GM12878 (cell line): ENCODE measurements at regions not wholly inside any gene's neighbourhood (a gene's known extent, or its start where the extent isn't known, plus 50 kb on each side); places are given as distances from the start of the nearest gene placed in this dataset.

Experiments used
- ATAC-seq: fragments of 200-7000 bp; cut with Tn5 transposase; 3 replicates; pipeline ENCODE4 v1.9.1; 2020; ENCODE audit warnings: mild to moderate bottlenecking, moderate library complexity
- BruUV-seq: library from RNA; stranded (reverse); fragments of 400-500 nt; replicated peaks from 2 replicates; lab custom pipeline; 2021; lab: Mats Ljungman, UMichigan
- CTCF ChIA-PET: fragments of 300-600 bp; sonication (Branson Sonifier 250); formaldehyde crosslinking; extraction: SDS; loops from one replicate; lab custom pipeline; 2021; ENCODE audit warnings: inconsistent platforms; lab: Yijun Ruan, JAX
- POLR2A ChIA-PET: fragments of 350-600 bp; formaldehyde crosslinking; extraction: SDS; loops from one replicate; lab custom pipeline; 2021; ENCODE audit warnings: inconsistent platforms; lab: Charles Lee
- RAD21 ChIA-PET: fragments of 300-600 bp; sonication (Branson Sonifier 250); formaldehyde crosslinking; loops from one replicate; lab custom pipeline; 2023; ENCODE audit warnings: antibody characterized with exemption; ENCODE audit not compliant: unreplicated experiment; lab: Charles Lee
- SMC1A ChIA-PET: fragments of 300-600 bp; sonication (Branson Sonifier 250); formaldehyde crosslinking; loops from one replicate; lab custom pipeline; 2023; ENCODE audit not compliant: unreplicated experiment, uncharacterized antibody; lab: Charles Lee
- DNase-seq: peaks from one replicate; pipeline ENCODE4 v3.0.0-alpha.2; 2011; ENCODE audit warnings: low read depth, low spot score
- FAIRE-seq: peaks from 3 replicates; lab custom pipeline; 2011; peaks lifted over from hg19 to GRCh38; lab: Jason Lieb, UNC
- H2AFZ ChIP-seq: 2 replicates; pipeline ENCODE4 v1.6.0; 2011; ENCODE audit warnings: low read depth, low read length, control low read depth; ENCODE audit not compliant: control insufficient read depth
- H3K27ac ChIP-seq: 2 replicates; pipeline ENCODE4 v1.5.1; 2011; ENCODE audit warnings: control low read depth; ENCODE audit not compliant: control insufficient read depth, insufficient read depth
- H3K27me3 ChIP-seq, 2 experiments: replicated peaks in 1 of 2; 2 replicates each; pipeline versions ENCODE4 v1.6.0 to v1.6.1; 2011; ENCODE audit warnings: low read length in 1 of 2; ENCODE audit not compliant: control insufficient read depth in 2 of 2, insufficient read depth in 2 of 2
- H3K36me3 ChIP-seq, 2 experiments: 2 replicates each; pipeline ENCODE4 v1.5.1; 2011; ENCODE audit warnings: low read length in 1 of 2; ENCODE audit not compliant: control insufficient read depth in 2 of 2, insufficient read depth in 2 of 2
- H3K4me1 ChIP-seq: 2 replicates; pipeline ENCODE4 v1.6.1; 2011; ENCODE audit warnings: mild to moderate bottlenecking, low read length, moderate library complexity, mixed read lengths; ENCODE audit not compliant: control insufficient read depth, insufficient read depth
- H3K4me2 ChIP-seq: 2 replicates; pipeline ENCODE4 v1.6.0; 2011; ENCODE audit warnings: control low read depth; ENCODE audit not compliant: control insufficient read depth, insufficient read depth
- H3K4me3 ChIP-seq: fragments of 200-600 bp; sonication (generic); 2 replicates; pipeline ENCODE4 v1.5.1; 2016
- H3K79me2 ChIP-seq: 2 replicates; pipeline ENCODE4 v1.6.0; 2011; ENCODE audit warnings: low read length; ENCODE audit not compliant: control insufficient read depth, insufficient read depth
- H3K9ac ChIP-seq: 2 replicates; pipeline ENCODE4 v1.8.0; 2011; ENCODE audit warnings: low read length, control low read depth, mixed read lengths; ENCODE audit not compliant: control insufficient read depth, insufficient read depth
- H3K9me3 ChIP-seq: replicated peaks from 3 replicates; pipeline ENCODE4 v1.5.1; 2011; ENCODE audit warnings: mild to moderate bottlenecking, low read length; ENCODE audit not compliant: control insufficient read depth, insufficient read depth
- H4K20me1 ChIP-seq: 2 replicates; pipeline ENCODE4 v1.6.0; 2011; ENCODE audit not compliant: control insufficient read depth, insufficient read depth
- BMI1 ChIP-seq: fragments of 450-650 bp; IDR thresholded peaks from 2 replicates; pipeline ENCODE4 v1.6.1; 2016; ENCODE audit warnings: mild to moderate bottlenecking, moderate library complexity, borderline replicate concordance
- FOXK2 ChIP-seq: fragments of 450-650 bp; IDR thresholded peaks from 2 replicates; pipeline ENCODE4 v1.6.1; 2017; ENCODE audit warnings: mild to moderate bottlenecking, moderate library complexity
- FOXM1 ChIP-seq: IDR thresholded peaks from 2 replicates; pipeline ENCODE4 v1.6.1; 2012; ENCODE audit warnings: low read depth, mild to moderate bottlenecking, inconsistent platforms, low read length, moderate library complexity
- KLF5 ChIP-seq: fragments of 450-650 bp; IDR thresholded peaks from 2 replicates; pipeline ENCODE4 v1.6.1; 2014; ENCODE audit warnings: mild to moderate bottlenecking; ENCODE audit not compliant: partially characterized antibody
- MYC ChIP-seq: IDR thresholded peaks from 2 replicates; pipeline ENCODE4 v1.6.1; 2011; ENCODE audit warnings: mild to moderate bottlenecking, low read length, moderate library complexity, inconsistent platforms; ENCODE audit not compliant: insufficient read depth, insufficient replicate concordance, insufficient read length, severe bottlenecking
- NFIC ChIP-seq: IDR thresholded peaks from 2 replicates; pipeline ENCODE4 v1.6.1; 2012; ENCODE audit warnings: low read depth, mild to moderate bottlenecking, inconsistent platforms, low read length, moderate library complexity
- PAX8 ChIP-seq: fragments of 450-650 bp; IDR thresholded peaks from 2 replicates; pipeline ENCODE4 v1.6.1; 2017; ENCODE audit warnings: mild to moderate bottlenecking, moderate library complexity
- PML ChIP-seq: IDR thresholded peaks from 2 replicates; pipeline ENCODE4 v1.6.1; 2012; ENCODE audit warnings: low read length, inconsistent platforms
- POLR2AphosphoS2 ChIP-seq: IDR thresholded peaks from 2 replicates; pipeline ENCODE4 v1.6.1; 2011; ENCODE audit warnings: low read depth, mild to moderate bottlenecking, low read length, improper control_type of control experiment, moderate library complexity
- RELA ChIP-seq: fragments of 450-650 bp; IDR thresholded peaks from 2 replicates; pipeline ENCODE4 v1.8.0; 2014; ENCODE audit warnings: borderline replicate concordance; ENCODE audit not compliant: partially characterized antibody
- SMC3 ChIP-seq: IDR thresholded peaks from 2 replicates; pipeline ENCODE4 v1.6.1; 2011; ENCODE audit warnings: low read length, improper control_type of control experiment, borderline replicate concordance
- ZNF384 ChIP-seq: IDR thresholded peaks from 2 replicates; pipeline ENCODE4 v1.6.1; 2012; ENCODE audit warnings: low read depth, mild to moderate bottlenecking, low read length, improper control_type of control experiment, borderline replicate concordance
- ZNF622 ChIP-seq: fragments of 450-650 bp; IDR thresholded peaks from 2 replicates; pipeline ENCODE4 v1.6.1; 2017; ENCODE audit warnings: mild to moderate bottlenecking, inconsistent platforms
- WGBS: methylation state at CpG from one replicate; pipeline ENCODE4 v1.1.6; 2016; ENCODE audit warnings: low lambda C conversion rate; ENCODE audit not compliant: insufficient replicate concordance, insufficient coverage; ENCODE audit errors: missing lambda C conversion rate; 5-methylcytosine and 5-hydroxymethylcytosine counted together
- in situ Hi-C: fragments of 300-500 bp; cut with MboI; formaldehyde crosslinking; loops from 9 replicates; pipeline ENCODE4 v1.14.3; 2018; ENCODE audit warnings: mixed read lengths
- intact Hi-C: fragments of 100-400 bp; cut with micrococcal nuclease; formaldehyde crosslinking; loops from one replicate; pipeline ENCODE4 v1.14.2; 2022; ENCODE audit not compliant: unreplicated experiment
- TF ChIP-seq, protein P1 (sequence below): IDR thresholded peaks from 2 replicates; pipeline ENCODE4 v1.6.1; 2012; ENCODE audit warnings: low read depth, low read length, improper control_type of control experiment
- TF ChIP-seq, protein P2 (sequence below): IDR thresholded peaks from 2 replicates; pipeline ENCODE4 v1.6.1; 2011; ENCODE audit warnings: borderline replicate concordance, low read depth, mild to moderate bottlenecking, moderate library complexity, mixed read lengths, low read length; ENCODE audit not compliant: insufficient read depth; ENCODE audit errors: extremely low read length
- TF ChIP-seq, protein P3 (sequence below): fragments of 450-650 bp; IDR thresholded peaks from 2 replicates; pipeline ENCODE4 v1.6.1; 2014; ENCODE audit warnings: mild to moderate bottlenecking

DNA sequence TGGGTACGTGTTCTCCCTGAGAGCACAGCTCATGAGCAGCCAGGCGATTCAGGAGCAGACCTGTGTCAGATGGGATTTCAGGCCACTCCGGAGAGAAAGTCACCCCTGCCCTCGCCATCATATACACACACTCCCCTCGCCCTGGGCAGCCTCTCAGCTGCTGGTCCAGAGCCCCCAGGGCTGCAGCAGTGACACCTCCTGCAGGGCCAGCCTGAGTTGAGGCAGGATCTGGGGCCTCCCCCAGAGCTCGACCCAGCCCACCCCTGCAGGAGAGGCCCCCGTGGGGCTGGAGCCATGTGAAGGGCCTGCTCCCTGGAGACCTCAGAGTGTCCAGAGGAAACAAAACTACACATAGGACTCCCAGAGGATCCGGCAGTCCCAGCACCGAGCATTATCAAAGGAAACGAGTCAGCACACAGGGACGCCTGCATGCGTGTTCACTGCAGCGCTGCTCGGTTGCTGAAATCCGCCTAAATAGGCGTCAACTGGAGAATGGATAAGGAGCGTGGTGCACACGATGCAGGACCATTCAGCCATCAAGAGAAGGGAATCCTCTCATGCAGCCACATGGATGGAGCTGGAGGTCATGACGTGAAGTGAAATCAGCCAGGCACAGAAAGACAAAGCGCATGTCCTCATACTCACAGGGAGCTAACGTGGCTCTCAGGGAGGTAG is 104.0 kb downstream of the TNFAIP2 start:
- DNase-seq = no peak
- Histone ChIP-seq H3K4me1 (no peaks in the 10 kb centered on the region), H3K4me3 (no peak overlapping the region), H3K27me3 (no peaks in the 10 kb centered on the region; a peak in 1 of 4 replicates), H3K4me2 (no peak overlapping the region), H3K9me3 (no peaks in the 10 kb centered on the region), H4K20me1 (no peaks in the 10 kb centered on the region), H3K79me2 (no peaks in the 10 kb centered on the region), H2AFZ (no peak overlapping the region), H3K9ac (no peak overlapping the region), H3K36me3 (no peaks in the 10 kb centered on the region), H3K27ac (no peak overlapping the region)
- TF ChIP-seq NFIC (no peak), BMI1 (no peak), KLF5 (no peak), ZNF384 (no peak), PML (no peak), FOXK2 (no peak), MYC (no peak), POLR2AphosphoS2 (no peak), SMC3 (no peak), ZNF622 (no peak), RELA (no peak), PAX8 (no peak), FOXM1 (no peak)
- TF ChIP-seq, protein P1, sequence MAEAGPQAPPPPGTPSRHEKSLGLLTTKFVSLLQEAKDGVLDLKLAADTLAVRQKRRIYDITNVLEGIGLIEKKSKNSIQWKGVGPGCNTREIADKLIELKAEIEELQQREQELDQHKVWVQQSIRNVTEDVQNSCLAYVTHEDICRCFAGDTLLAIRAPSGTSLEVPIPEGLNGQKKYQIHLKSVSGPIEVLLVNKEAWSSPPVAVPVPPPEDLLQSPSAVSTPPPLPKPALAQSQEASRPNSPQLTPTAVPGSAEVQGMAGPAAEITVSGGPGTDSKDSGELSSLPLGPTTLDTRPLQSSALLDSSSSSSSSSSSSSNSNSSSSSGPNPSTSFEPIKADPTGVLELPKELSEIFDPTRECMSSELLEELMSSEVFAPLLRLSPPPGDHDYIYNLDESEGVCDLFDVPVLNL = no peak
- TF ChIP-seq, protein P2, sequence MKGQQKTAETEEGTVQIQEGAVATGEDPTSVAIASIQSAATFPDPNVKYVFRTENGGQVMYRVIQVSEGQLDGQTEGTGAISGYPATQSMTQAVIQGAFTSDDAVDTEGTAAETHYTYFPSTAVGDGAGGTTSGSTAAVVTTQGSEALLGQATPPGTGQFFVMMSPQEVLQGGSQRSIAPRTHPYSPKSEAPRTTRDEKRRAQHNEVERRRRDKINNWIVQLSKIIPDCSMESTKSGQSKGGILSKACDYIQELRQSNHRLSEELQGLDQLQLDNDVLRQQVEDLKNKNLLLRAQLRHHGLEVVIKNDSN = no peak
- TF ChIP-seq, protein P3, sequence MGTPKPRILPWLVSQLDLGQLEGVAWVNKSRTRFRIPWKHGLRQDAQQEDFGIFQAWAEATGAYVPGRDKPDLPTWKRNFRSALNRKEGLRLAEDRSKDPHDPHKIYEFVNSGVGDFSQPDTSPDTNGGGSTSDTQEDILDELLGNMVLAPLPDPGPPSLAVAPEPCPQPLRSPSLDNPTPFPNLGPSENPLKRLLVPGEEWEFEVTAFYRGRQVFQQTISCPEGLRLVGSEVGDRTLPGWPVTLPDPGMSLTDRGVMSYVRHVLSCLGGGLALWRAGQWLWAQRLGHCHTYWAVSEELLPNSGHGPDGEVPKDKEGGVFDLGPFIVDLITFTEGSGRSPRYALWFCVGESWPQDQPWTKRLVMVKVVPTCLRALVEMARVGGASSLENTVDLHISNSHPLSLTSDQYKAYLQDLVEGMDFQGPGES = no peak
- no peak for ATAC-seq
- no TSS peak for BruUV-seq
- ChIA-PET RAD21 (no interaction called here), CTCF (no interaction called here), SMC1A (no interaction called here), POLR2A (no interaction called here)
- intact Hi-C loops = no loop called here
- FAIRE-seq = no peak
- 27% methylated on average over 20 of the region's 21 CpGs for WGBS
- in situ Hi-C loops = no loop called here
